Activated gamma-delta T cell treated with anti-CD3 and anti-CD28 coated beads, Interleukin-2, amount 50 U/mL, for 16 hours (primary cell): ENCODE measurements at regions not wholly inside any gene's neighbourhood (a gene's known extent, or its start where the extent isn't known, plus 50 kb on each side); places are given as distances from the start of the nearest gene placed in this dataset.
"Not testable (repeated sequence)": the region's sequence is repeated elsewhere in the genome, so short reads cannot be mapped to it uniquely, and the experiment has no call there.

ENCODE experiments used
- DNase-seq: peaks from one replicate; pipeline ENCODE4 v3.0.0-alpha.2; 2020; ENCODE audit warnings: low read depth

DNA sequence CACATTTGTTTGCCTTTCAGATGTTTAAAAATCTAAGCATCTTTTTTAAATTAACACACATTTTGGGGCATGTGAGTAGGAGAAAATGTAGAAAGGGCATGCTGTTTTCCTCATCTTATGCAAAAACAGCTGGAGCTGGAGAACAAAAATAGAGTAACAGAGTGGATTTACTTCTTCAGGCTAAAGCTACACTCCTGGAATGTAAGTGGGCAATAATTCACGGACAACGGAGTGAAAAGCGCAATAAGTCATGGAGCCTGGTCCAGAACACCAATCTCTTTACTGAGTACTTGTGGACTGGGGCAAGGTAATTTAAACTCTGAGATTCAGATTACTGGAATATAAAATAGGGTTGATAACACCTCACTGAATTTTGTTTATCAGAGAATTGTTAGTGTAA lies 1018.8 kb upstream of the HS3ST1 start:
- no peak for DNase-seq

- no peak for DNase-seq
Observed at GRCh38 chr4:12446657-12447185, 1018.0 kb upstream of the HS3ST1 start.

DNA sequence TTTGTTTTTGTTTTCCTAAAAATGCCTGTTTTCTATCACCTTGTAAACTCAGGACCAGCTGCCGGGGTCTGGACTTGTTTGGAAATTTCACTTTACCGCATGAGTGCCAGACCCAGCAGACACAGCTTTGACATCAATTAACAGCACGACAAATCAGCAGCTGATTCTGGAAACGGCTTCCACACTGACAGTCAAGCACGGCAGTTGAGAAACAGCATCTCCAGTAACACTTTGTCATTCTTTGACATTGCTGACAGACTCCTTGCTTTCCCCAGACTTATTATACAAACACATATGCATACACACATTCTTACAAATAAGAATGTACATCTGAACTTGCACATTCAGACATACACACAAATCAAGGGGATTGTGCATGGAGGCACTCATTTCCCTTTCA lies 1017.6 kb upstream of the HS3ST1 start:
- DNase-seq, result no peak

GRCh38 chr4:12445711-12446235 lies 1017.1 kb upstream of the HS3ST1 start:
- DNase-seq, result no peak

- DNase-seq, result no peak
Observed at GRCh38 chr4:12439633-12440305, 1011.1 kb upstream of the HS3ST1 start.

DNA sequence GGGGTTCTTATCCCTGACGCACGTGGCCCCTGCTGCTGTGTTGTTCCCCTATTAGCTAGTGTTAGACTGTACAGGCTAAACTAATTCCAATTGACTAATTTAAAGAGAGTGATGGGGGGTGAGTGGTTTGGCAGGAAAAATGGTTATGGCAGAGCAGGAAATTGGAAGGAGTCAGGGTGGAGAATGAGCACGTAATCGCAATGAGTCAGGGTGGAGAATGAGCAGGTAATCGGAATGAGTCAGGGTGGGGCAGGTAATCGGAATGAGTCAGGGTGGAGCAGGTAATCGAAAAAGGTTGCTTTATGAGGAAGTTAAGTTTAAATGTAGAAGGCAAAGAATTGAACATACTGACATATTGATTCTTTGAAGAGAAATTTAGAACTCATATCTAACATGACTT lies 1002.6 kb upstream of the HS3ST1 start:
- not testable (repeated sequence) for DNase-seq

DNA sequence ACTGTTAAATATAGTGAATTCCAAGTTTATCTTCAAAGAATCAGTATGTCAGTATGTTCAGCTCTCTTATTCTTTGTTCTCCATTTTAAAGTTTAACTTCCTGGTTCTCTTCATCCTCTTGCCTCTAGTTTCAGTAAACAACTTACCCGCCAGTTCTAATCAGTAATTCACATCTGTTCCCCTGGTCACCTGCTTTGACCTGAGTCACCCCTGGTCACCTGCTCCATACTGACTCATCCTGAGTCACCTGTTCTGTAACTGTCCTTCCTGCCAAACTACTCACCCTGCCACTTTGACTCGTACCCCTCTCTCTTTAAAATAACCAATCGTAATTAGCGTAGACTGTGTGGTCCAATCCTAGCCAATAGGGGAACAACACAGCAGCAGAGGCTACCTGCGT lies 992.7 kb upstream of the HS3ST1 start:
- no peak for DNase-seq

- DNase-seq, result no peak
Observed at GRCh38 chr4:12416755-12417154, 988.1 kb upstream of the HS3ST1 start.

- DNase-seq, result no peak
Observed at GRCh38 chr4:12414181-12414812, 985.6 kb upstream of the HS3ST1 start.

DNA sequence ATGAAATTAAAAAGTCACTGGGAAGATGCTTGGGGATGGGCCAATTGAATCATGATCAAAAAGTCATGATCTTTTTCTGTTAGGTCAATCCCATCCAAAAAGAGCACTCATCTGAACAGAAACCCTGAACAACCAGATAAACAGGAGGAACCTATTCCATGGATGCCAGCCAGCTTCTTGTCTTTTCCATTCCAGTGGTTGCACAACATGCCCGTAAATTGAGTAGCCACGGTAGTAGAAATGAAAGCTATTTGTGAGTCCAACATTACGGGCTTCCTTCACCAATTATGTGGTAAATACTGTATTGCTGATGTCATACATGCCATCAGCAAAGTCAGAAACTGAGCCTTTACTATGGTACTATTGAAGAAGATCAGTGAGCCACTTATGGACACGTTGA lies 982.4 kb upstream of the HS3ST1 start:
- DNase-seq, result no peak

- no peak for DNase-seq
Observed at GRCh38 chr4:12409507-12410190, 981.0 kb upstream of the HS3ST1 start.

DNA sequence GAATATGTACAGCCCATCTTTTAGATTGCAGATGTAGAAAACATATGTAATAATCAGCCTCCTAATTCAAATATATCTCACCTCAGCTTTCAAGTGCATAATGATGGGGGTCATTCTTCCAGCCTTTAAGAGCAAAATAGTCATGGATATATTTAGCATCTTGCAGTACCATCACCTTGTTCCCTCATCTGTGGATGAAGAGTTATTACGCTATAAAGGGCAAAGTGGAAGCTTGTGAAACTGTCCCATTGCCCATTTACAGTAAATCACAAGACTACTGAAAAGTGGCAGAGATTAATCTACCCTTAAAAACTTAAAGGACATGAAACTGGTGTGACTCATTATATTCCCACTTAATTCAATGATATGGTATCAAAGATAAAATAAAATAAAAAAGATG lies 979.7 kb upstream of the HS3ST1 start:
- no peak for DNase-seq

DNA sequence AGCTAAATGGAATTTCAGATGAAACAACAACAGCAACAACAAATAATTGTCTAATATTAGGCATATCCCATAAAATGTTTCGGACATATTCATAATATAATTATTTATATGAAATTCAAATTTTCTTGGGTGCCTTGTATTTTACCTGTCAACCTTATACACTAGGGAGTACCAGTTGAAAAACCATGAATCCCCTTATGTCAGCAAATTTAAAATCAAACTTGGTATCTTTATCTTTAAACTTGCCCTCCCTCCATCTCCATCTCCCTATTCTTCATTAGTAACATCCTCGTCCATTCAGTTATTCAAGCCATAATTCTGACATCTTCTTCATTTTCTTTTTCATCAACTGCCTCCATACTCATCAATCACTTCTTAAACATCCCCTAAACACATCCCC lies 974.5 kb upstream of the HS3ST1 start:
- no peak for DNase-seq

DNA sequence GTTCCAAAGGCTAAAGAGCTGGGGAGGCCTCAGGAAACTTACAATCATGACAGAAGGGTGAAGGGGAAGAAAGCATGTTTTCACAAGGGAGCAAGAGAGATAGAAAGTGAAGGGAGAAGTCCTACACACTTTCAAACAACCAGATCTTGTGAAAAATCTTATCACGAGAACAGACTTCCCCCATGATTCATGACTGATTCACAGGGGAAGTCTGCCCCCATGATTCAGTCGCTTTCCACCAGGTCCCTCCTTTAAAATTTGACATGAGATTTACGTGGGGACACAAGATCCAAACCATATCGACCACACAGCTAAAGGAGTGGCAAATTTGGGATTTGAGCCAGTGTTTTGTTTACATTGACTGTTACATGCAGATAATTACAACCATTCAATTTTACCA lies 971.1 kb upstream of the HS3ST1 start:
- DNase-seq, result no peak

- DNase-seq, result no peak
Observed at GRCh38 chr4:12393631-12394262, 965.1 kb upstream of the HS3ST1 start.

GRCh38 chr4:12389604-12390003 lies 960.9 kb upstream of the HS3ST1 start:
- DNase-seq, result no peak

- no peak for DNase-seq
Observed at GRCh38 chr4:12382567-12382966, 953.9 kb upstream of the HS3ST1 start.

GRCh38 chr4:12379191-12379590 lies 950.5 kb upstream of the HS3ST1 start:
- no peak for DNase-seq

DNA sequence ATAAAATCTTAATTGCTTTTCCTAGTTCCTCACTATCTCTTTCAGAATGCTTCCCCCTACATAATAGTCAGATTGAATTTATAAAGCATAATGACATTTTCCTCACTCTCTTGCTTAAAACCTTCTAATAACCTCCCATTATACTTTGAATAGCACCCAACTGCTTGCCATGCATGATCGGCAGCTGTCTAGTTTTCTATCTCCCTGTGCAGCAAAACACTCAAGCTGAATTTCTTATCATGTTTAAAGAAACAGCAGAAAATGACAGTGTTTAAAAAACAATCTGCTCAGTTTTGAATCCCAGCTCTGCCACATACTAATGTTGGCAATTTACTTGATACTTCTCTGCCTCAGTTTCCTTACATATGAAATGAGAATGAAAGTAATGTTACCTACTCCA lies 947.1 kb upstream of the HS3ST1 start:
- DNase-seq, result no peak

GRCh38 chr4:12365869-12366268 lies 937.2 kb upstream of the HS3ST1 start:
- not testable (repeated sequence) for DNase-seq

DNA sequence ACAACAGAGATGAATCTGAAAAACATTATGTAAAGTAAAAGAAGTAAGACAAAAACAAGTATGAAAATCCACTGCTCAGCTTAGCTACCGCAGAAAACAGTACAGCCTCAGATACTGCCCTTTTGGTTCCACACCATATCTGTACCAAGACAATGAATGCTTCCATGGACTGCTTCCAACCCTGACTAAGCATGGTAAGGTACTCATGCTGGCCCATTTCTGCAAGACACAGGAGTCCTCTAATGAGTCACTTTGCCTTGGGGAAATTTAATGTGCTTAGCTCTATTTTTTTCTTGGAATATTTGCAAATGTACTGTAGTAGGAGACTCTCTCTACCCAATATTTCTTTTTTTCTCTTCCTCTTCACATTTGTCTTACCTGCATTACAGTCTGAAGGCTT lies 931.7 kb upstream of the HS3ST1 start:
- no peak for DNase-seq

- DNase-seq, result no peak
Observed at GRCh38 chr4:12359420-12359819, 930.7 kb upstream of the HS3ST1 start.

- not testable (repeated sequence) for DNase-seq
Observed at GRCh38 chr4:12333083-12333482, 904.4 kb upstream of the HS3ST1 start.
